Hematopoietic multipotent progenitor cell (in vitro differentiated cells): ENCODE measurements at regions not wholly inside any gene's neighbourhood (a gene's known extent, or its start where the extent isn't known, plus 50 kb on each side); places are given as distances from the start of the nearest gene placed in this dataset.

Experiments used
- DNase-seq, 3 donors: peaks; one replicate each; pipeline ENCODE4 v3.0.0-alpha.2; 2011 to 2015; ENCODE audit warnings: low read depth in 2 of 3, low spot score in 2 of 3

GRCh38 chr2:215527736-215528135 is 91.9 kb upstream of the FN1 start:
- DNase-seq, result no peak

GRCh38 chr2:215526341-215526740 is 90.5 kb upstream of the FN1 start:
- no peak for DNase-seq

- DNase-seq, result no peak
Measured at GRCh38 chr2:215522237-215522636, 86.4 kb upstream of the FN1 start.

- DNase-seq, result no peak
Measured at GRCh38 chr2:215521031-215521430, 85.2 kb upstream of the FN1 start.

GRCh38 chr2:215517391-215517790 is 81.5 kb upstream of the FN1 start:
- no peak for DNase-seq

- no peak for DNase-seq
Measured at GRCh38 chr2:215514516-215514915, 78.6 kb upstream of the FN1 start.

- DNase-seq, result no peak
Measured at GRCh38 chr2:215511454-215512346, 75.8 kb upstream of the FN1 start.

- DNase-seq, result no peak
Measured at GRCh38 chr2:215507836-215508235, 72.0 kb upstream of the FN1 start.

GRCh38 chr2:215507136-215507535 is 71.3 kb upstream of the FN1 start:
- DNase-seq, result peak in 2 of 3 donors; percentile 3 to 59

- no peak for DNase-seq
Measured at GRCh38 chr2:215506604-215506990, 70.7 kb upstream of the FN1 start.

- DNase-seq, result no peak
Measured at GRCh38 chr2:215505044-215505786, 69.3 kb upstream of the FN1 start.

GRCh38 chr2:215504547-215504946 is 68.7 kb upstream of the FN1 start:
- no peak for DNase-seq

GRCh38 chr2:215503381-215503780 is 67.5 kb upstream of the FN1 start:
- DNase-seq, result no peak

GRCh38 chr2:215500466-215500865 is 64.6 kb upstream of the FN1 start:
- DNase-seq, result no peak

- DNase-seq, result no peak
Measured at GRCh38 chr2:215499331-215499730, 63.5 kb upstream of the FN1 start.

- no peak for DNase-seq
Measured at GRCh38 chr2:215498431-215498830, 62.6 kb upstream of the FN1 start.

GRCh38 chr2:215493376-215493775 is 57.5 kb upstream of the FN1 start:
- DNase-seq, result no peak

GRCh38 chr2:215489288-215489848 is 53.5 kb upstream of the FN1 start:
- DNase-seq, result no peak

GRCh38 chr2:215487002-215487372 is 51.1 kb upstream of the FN1 start:
- DNase-seq, result no peak

GRCh38 chr2:215486291-215487001 is 50.6 kb upstream of the FN1 start:
- no peak for DNase-seq
